RCC 7860 (cell line): ENCODE measurements at regions not wholly inside any gene's neighbourhood (a gene's known extent, or its start where the extent isn't known, plus 50 kb on each side); places are given as distances from the start of the nearest gene placed in this dataset.
"Not testable (repeated sequence)": the region's sequence is repeated elsewhere in the genome, so short reads cannot be mapped to it uniquely, and the experiment has no call there.

Experiments used
- DNase-seq: peaks from one replicate; pipeline ENCODE4 v3.0.0-alpha.2; 2015; ENCODE audit warnings: low spot score
- FAIRE-seq: peaks from 2 replicates; lab custom pipeline; 2012; peaks lifted over from hg19 to GRCh38; lab: Jason Lieb, UNC

DNA sequence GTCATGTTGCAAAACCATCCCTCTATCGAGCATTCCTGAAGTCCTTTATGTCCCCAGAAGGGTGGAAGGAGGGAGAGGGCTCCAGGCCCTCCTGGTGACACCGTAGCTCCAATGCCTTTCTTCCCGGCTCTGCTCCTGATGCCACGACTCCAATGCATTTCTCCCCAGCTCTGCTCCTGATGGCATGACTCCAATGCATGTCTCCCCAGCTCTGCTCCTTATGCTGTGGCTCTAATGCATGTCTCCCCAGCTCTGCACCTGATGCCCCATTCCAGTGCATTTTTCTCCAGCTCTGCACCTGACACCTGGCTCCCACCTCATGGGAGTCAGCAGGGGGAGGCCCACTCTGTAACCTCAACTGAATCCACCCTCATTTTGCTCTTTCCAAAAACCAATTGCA is 153.0 kb upstream of the SALL3 start:
- no peak for DNase-seq
- FAIRE-seq = no peak

DNA sequence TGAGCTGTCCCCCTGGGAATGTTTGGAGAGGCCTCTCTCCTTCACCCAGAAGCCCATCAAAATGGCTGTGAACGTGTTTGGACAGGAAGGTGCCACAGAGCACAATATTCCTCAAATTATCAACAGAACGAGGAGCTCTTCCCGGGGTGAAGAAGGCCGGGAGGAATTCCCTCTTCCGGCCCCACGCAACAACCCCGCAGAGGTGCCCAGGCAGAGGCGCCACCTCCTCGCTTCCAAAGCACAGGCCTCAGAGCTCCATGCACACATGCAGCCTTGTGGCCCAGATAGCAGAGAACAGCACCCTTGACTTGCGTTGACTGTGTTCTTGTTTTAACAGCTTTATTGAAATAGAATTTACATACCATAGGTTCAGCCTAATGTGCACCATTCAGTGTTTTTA is 152.5 kb upstream of the SALL3 start:
- FAIRE-seq (no peak), DNase-seq (no peak)

DNA sequence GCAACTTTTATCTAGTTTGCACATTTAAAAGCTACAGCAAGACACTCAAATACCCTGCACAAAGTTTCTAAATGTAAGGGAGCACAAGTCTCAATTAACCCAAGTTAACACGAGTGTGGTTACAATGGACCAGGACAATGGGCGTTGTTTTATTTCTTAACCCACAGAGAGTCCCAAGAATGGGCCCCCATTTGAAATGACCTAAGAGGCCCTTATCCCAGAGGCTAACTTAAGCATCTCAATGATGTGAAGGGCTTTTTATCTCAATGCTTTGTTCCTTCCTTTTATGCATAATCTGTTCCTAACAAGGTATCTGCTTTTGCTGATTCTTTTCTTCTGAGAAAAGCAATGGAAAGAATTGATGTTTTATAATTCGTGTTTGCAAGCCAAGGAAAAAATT is 151.5 kb upstream of the SALL3 start:
- DNase-seq (no peak), FAIRE-seq (no peak)

DNA sequence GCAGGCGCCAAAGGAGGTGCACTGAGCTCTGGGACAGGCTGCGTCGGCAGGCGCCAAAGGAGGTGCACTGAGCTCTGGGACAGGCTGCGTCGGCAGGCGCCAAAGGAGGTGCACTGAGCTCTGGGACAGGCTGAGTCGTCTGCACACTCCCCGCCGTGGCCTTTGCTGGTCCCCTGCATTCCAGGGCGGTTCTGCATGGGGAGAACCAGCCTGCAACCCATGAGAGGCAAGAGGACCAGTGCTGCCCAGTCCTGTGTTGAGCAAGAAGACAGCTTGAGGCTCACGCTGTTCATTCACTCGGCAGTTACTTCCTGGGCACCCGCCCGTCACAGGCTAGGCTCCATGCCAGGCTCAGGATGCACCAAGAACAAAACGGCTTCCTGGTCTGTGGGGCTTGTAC is 150.6 kb upstream of the SALL3 start:
- not testable (repeated sequence) for FAIRE-seq, DNase-seq

DNA sequence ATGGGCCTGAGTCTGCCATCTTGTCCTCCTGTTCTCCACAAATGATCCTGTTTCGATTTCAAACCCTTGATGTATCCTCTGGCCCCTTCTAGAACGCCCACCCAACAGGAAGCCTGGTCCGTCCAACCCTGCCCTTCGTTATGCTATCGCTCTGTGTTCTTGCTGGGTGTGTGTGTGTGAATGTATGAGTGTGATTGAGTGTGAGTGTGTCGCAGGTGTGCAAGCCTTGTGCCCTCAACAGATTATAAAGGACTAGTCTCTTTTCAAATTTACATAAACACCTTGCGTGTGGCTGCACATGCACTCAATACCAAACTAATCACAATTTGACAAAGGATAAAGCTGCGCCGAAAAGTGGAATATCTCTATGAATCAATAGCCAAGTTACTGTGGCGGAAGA is 149.5 kb upstream of the SALL3 start:
- no peak for DNase-seq
- FAIRE-seq = no peak

DNA sequence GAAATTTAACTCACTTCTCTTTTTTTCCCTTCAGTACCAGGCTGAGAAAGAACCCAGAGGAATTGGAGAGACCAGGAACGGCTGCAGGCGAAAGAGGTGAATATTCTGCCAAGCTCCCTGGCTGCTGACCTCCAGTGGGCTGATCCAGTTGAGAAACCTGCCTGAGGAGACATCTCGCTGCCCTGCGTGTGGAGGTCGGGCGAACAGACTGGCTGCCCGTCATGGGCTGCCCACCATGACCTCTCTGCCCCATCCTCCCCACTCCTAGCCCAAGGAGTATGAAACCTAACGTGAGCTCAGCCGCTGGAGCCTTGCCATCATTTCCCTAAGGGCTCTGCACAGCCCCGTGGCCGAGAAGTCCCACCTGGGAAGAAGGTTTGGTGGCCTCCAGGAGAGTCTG is 148.8 kb upstream of the SALL3 start:
- DNase-seq (no peak), FAIRE-seq (no peak)

DNA sequence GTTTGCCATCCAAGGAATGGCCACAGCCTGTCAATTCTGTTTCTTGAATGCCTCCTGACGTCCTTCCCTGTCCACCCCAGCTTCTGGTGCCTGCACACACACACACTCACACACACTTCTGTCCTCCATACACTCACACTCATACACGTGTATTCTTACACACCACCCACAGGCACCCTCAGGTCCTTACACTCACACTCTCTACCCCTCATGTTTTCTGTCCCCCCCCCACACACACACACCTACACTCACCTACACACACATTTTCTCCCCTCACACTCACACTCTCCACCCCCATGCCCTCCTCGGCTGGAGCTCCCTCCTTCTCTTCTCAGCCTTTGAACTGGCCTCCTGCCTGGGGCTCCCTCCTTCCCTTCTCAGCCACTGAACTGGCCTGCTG is 148.0 kb upstream of the SALL3 start:
- no peak for FAIRE-seq

DNA sequence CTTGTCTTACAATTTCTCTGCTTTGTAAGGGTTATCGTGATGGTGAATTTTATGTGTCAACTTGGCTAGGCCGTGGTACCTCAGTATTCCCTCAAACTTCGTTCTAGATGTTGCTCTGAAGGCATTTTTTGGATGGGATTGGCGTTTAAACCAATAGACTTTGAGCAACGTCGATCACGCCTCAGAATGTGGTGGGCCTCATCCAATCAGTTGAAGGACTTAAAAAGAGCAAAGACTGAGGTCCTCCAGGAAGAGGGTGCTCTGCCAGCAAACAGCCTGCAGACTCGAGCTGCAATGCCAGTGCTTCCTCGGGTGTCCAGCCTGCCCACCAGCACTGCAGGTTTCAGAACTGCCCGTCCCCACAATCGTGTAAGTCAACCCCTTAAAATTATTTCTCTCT is 145.8 kb upstream of the SALL3 start:
- FAIRE-seq = no peak
- DNase-seq = no peak

More for the DNA sequence above, 148.0 kb upstream of the SALL3 start:
- no peak for DNase-seq

DNA sequence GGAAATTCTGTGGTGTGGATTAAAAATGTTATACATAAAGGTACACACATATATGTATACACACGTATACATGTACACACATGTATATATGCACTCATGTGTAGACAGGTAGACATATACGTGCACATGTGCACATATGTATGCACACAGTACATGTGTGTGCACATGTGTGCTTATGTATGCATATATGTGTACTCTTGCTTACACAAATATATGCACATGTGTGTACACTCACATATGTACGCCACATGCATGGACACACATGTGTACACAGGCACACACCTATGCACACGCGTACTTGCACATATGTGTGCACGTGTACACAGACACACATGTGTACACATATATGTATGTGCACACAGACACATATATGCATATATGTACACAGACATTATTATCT is 142.8 kb upstream of the SALL3 start:
- no peak for FAIRE-seq
- no peak for DNase-seq

DNA sequence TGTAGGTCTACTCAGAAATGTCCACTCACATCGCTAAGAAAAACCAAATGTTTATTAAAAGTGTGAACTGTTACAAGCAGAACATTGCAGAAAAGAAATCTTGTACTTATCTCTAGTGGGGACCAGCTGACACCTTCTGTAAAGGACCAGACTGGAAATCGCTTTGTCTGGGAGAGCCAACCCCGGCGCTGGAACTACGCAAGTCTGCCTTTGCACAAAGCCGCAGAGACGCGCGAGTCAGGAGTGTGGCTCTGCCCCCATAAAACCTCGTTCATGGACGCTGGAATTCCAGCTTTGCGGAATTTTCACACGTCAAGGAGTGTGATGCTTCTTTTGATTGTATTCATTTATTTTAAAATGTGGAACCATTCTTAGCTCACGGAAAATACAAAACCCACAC is 141.9 kb upstream of the SALL3 start:
- no peak for FAIRE-seq

DNA sequence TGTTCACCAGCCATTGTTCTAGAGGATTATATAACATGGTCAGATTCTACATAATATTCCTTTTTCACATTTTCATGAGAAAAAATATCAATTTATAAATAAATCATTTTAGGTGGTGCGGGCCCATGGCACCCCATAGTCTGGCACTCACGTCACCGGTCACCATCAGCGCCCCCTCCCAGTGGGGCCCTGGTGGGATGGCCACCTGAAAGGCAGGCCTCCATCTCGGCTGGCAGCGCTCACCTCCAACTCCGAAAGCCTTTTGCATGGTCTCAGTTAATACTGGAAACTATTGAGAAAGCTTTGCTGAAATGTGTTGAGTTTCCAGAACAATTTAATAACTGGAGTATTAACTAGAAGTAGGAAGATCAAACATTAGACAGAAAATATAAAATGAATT is 141.4 kb upstream of the SALL3 start:
- no peak for DNase-seq
- FAIRE-seq = no peak

More for the DNA sequence above, 141.9 kb upstream of the SALL3 start:
- no peak for DNase-seq

DNA sequence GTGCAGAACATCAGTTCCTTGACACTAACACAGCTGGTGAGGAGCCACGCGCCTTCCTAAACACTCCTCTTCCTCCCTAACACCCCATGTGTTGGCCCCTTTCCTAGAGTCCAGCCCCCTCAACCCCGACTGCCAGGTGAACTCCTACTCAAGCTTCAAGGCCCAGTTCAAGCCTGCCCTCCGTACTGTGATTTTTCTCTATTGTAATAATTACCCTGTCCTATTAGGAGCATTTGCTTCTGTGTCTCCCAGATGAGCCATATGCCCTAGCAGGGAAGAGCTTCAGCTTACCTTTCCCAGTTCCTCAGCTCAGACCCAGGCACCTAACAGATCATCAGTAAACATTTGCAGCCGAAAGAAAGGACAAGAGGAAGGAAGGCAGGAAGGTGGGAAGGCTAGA is 130.6 kb upstream of the SALL3 start:
- FAIRE-seq = no peak
- DNase-seq = no peak

DNA sequence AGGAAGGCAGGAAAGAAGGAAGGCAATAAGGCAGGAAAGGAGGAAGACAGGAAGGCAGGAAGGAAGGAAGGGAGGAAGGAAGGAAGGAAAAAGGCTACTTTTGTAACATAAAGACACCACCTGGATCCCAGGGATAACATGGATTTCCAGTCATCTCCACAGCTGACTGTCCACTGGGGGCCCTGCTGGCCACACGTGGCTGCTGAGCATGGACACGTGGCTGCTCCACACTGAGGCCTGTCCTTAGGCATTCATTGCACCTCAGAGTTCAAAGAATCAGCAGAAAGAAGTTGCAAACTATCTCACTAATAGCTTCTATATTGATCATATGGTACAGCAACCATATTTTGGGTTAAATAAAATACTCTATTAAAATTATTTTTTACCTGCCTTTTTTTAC is 130.2 kb upstream of the SALL3 start:
- no peak for FAIRE-seq
- no peak for DNase-seq

DNA sequence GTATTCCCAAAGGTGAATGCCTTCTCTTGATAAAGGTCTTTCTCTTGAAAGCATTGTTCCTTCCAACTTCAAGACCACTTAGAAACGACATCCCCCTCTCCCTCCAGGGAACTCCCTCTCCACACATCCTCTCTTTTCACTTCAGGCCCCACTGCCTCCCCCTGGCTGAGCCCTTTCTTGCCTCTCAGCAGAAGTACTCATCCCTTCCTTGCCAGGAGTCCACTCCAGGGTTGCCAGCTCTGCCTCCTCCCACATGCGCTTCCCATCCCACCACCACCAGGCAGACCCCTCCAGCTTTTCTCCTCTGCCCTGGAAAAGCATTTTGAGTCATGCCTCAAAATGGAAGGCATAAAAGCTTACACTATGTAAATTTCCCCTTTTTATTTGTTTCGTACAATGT is 126.3 kb upstream of the SALL3 start:
- DNase-seq = no peak
- no peak for FAIRE-seq

DNA sequence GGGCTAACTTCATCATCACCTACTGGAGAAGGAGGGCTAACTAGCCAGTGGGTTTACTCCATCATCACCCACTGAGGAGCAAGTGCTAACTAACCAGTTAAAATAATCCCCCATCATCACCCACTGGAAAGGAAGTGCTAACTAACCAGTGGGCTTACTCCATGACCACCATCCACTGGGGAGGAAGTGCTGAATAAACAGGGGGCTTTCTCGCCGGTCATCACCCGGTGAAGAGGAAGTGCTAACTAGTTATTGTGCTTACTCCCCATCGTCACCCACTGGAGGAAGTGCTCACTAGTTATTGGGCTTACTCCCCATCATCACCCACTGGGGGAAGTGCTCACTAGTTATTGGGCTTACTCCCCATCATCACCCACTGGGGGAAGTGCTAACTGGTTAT is 124.4 kb upstream of the SALL3 start:
- DNase-seq (no peak), FAIRE-seq (no peak)

DNA sequence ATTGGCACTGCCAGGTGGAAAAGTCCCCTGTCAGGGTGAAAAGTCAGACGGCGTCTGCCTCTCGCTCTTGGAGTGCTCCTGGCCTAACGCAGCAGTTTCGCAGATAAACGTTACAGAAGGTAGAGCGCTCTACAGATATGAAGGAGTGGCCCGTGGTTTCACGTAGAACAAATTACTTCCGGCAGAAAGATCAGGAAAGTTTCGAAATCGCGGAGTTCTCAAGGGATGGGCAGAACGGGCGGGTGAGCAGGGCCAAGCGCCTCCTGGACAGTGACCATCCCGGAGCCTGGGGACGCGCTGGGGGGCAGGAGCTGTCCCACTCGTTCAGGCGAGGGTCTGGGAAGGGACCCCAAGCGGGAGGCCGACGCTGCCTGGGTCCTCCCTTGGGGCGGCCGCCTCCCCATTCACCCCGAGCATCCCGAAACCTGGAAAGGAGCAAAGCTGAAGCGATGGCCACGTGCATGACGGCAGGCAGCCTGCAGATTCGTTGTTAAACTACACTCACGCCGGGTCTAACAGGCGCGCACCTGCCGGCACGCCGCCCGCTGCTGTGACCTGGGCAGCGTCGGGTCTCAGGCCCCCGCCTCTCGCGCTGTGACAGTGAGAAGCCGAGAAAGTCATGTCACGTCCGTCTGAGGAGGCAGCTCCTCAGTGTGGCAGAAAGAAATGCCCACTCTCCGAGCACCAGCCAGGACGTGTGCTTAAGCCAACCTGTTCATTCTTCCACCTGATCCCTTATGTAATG is 122.9 kb upstream of the SALL3 start:
- no peak for FAIRE-seq
- no peak for DNase-seq

DNA sequence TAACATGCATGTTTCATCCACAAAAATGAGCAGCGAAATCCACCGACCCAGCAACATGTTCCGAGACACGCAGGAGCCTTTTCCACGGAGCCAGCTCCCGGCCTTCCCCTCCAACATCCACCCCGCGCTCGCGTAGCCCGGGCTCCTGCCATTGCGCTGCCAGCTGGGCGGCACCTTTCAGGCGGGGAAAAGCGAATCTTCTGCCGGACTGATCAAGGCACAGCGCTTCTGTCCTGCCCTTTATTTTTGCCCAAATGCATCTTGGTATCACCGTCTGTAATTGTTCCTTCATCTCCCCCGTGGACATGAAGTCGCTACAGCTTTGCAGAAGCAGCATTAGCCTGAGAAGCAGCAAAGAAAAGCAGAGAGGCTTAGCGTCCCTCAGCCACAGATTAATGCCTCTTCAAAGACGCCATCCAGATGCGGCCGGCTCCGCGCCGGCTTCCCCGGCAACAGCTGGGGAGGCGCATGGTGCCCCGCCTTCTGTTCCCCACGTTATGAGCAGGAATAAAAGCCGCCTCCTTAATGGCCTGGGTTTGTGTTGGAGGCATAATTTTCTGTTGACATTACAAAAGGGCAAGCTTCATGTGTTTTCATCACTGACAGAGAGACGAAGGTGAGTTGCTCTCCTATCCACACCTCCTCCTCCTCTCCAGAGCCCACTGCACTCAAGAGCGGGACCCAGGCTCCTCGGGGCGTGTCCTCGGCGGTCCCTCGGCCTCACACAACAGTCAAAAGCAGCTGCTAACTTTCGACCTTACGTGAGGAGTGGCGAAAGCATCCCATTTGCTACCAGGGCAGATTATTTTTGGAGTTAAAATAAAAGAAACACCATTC is 122.1 kb upstream of the SALL3 start:
- DNase-seq = no peak
- no peak for FAIRE-seq

DNA sequence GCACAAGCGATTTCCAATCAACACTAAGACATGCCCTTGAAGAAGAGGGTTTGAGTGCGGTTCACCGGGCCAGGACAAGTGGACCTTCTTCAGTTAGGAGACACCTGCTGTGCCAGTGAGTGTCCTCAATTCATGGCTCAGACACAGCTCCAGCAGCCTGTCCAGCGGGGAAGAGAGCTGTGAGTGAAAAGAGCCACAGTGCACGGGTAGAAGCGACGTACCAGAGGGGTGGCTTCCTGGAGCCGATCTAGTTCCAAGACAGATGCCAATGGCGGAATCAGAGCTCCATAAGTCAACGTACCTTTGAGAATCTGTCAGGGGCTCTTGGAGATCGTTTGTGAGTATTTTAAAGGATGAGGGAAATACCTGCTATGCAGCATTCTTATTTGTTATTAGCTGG is 119.9 kb upstream of the SALL3 start:
- DNase-seq (no peak), FAIRE-seq (no peak)

DNA sequence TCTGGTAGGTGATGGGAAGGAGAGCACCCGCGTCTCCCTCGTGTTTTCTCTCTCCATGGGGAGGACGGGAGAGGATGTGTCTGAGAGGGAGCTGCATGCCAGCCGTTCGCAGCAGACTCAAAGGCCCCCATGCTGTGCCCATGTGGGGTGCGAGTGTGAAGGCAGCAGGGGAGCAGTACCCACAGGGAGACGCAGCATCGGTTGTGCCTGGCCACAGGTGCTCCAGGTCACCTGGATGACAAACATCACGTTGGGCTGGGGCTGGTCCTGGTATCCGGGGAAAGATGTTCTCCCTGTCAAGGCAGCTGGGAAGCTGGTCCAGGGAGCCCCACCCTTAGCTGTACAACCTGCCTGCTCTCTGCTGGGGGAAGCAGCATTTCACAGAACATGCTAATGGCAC is 119.5 kb upstream of the SALL3 start:
- FAIRE-seq = no peak
- DNase-seq = no peak

DNA sequence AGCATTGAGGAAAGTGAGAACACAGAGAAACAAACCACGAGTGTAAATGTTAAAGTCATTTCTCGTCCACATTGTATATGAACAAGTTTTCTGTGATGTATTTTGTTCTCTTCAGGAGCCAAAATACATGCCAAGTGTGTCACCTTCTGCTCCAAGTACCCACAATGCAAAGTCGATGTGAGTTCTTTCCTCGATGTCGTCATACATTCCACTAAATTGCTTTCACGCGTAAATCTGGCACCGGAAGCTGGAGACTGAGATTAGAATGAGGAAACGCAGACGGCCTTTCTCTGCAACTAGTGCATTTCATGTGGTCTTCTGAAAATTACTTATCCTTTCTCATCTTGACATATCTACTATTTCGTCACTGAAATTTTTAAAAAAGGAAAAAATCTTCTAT is 118.5 kb upstream of the SALL3 start:
- DNase-seq (no peak), FAIRE-seq (no peak)

DNA sequence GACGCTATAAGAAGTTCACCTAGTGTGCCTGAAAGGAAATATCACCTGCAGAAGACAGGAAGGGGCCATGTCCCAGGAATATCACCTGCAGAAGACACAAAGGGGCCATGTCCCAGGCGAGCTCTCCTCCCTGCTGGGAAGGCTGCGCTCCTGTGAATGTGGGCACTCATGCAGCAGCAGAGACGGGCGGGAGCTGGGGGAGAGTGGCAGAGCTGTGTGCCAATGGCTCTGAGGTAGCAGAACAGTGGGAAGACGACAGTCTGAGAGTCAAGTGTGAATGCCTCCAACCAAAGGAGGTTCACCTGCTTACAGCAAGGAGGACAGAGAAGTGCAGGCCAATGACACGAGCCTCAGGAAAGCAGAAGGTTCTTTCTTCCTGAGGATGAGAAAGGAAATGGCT is 117.9 kb upstream of the SALL3 start:
- FAIRE-seq = no peak

DNA sequence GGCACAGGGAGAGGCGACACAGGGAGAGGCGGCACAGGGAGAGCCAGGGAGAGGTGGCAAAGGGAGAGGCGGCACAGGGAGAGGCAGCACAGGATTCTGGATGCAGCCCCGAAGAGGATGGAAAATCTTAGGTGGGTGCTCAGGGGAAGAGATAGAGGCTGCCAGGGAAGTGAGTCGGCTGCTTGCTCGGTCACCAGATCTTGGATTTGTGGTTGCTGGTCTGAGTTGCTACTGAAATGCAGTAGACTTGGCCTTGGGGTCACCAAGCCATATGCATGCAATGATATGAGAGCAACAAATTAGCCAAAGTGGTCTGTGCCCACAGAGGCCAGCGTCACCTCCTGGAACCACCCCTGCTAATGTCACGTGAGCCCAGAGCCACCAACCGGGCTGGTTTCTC is 117.2 kb upstream of the SALL3 start:
- FAIRE-seq (no peak), DNase-seq (no peak)

More for the DNA sequence above, 117.9 kb upstream of the SALL3 start:
- no peak for DNase-seq
